Motor neuron (in vitro differentiated cells): ENCODE measurements at regions not wholly inside any gene's neighbourhood (a gene's known extent, or its start where the extent isn't known, plus 50 kb on each side); places are given as distances from the start of the nearest gene placed in this dataset.
"Not testable (repeated sequence)": the region's sequence is repeated elsewhere in the genome, so short reads cannot be mapped to it uniquely, and the experiment has no call there.

Experiments used
- ATAC-seq, 8 experiments: fragments of 200-7000 bp; cut with Tn5 transposase; replicated peaks in 6 of 8; 2 replicates each; pipeline ENCODE4 v1.8.0; 2021; ENCODE audit warnings: mild to moderate bottlenecking in 8 of 8, moderate library complexity in 8 of 8
- H3K27ac ChIP-seq, 2 donors: fragments of 250-450 bp; sonication (Bioruptor Pico); 2 replicates each; pipeline ENCODE4 v1.9.0; 2021; ENCODE audit warnings: antibody characterized with exemption in 2 of 2, mild to moderate bottlenecking in 2 of 2, moderate library complexity in 1 of 2
- H3K4me1 ChIP-seq, 2 donors: fragments of 250-450 bp; sonication (Bioruptor Pico); replicated peaks in 1 of 2; 2 replicates each; pipeline ENCODE4 v1.6.1; 2021; ENCODE audit warnings: antibody characterized with exemption in 2 of 2, mild to moderate bottlenecking in 2 of 2, moderate library complexity in 1 of 2
- H3K4me3 ChIP-seq, 5 donors: fragments of 250-450 bp; sonication (Bioruptor Pico); 2 replicates each; pipeline ENCODE4 v1.9.0; 2021; ENCODE audit warnings: antibody characterized with exemption in 5 of 5, mild to moderate bottlenecking in 5 of 5, moderate library complexity in 4 of 5
- whole genome bisulfite sequencing, 10 experiments: fragments of 450-650 bp; shearing (Covaris generic); methylation state at CpG; one replicate each; pipeline ENCODE4 v1.0.0; 2022; 5-methylcytosine and 5-hydroxymethylcytosine counted together
- in situ Hi-C, 9 experiments: fragments of 400-800 bp; cut with MboI; loops; one replicate each; pipeline ENCODE4 v1.15.0; 2021; ENCODE audit warnings: low sequenced_read_pairs in 9 of 9, low pct_unique_long_range_greater_than_20kb in 2 of 9; ENCODE audit not compliant: unreplicated experiment in 9 of 9

- in situ Hi-C loops, H3K4me1 ChIP-seq, ATAC-seq, H3K27ac ChIP-seq, H3K4me3 ChIP-seq: not testable (repeated sequence)
- WGBS, 10 experiments: no CpG with 5 or more reads among the region's 23 CpGs
These were observed 51.0 kb downstream of the NPIPB11 start for GRCh38 chr16:29355339-29356059.

- H3K27ac ChIP-seq, in situ Hi-C loops, H3K4me1 ChIP-seq, H3K4me3 ChIP-seq: not testable (repeated sequence)
- ATAC-seq: peak; percentile 50 to 95 (median 72)
- WGBS, 10 experiments: no CpG with 5 or more reads among the region's 5 CpGs
These were observed 52.1 kb downstream of the NPIPB11 start for GRCh38 chr16:29354449-29354848.

DNA sequence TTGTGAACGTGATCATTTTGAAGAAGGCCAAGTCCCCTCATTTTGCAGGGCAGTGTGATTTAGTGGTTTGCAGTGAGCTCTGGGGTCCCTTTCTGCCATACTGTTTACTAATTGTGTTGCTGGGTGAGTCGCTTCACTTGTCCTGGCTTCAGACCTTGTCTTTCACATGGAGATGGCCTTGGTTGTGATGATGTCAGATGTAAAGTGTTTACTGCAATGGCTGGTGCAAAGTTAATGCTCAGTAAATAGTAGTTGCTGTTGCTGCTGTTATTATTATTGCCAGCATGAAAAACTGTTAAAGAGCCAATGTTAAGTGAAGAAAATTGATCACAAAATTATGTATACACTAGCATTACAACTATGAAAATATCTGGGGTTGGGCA, 53.9 kb downstream of the NPIPB11 start:
- WGBS, 10 experiments: 80% methylated on average over 1 of the region's 2 CpGs; no CpG with 5 or more reads in 9 of the 10 experiments
- ATAC-seq, H3K4me1 ChIP-seq, in situ Hi-C loops, H3K27ac ChIP-seq, H3K4me3 ChIP-seq: not testable (repeated sequence)

DNA sequence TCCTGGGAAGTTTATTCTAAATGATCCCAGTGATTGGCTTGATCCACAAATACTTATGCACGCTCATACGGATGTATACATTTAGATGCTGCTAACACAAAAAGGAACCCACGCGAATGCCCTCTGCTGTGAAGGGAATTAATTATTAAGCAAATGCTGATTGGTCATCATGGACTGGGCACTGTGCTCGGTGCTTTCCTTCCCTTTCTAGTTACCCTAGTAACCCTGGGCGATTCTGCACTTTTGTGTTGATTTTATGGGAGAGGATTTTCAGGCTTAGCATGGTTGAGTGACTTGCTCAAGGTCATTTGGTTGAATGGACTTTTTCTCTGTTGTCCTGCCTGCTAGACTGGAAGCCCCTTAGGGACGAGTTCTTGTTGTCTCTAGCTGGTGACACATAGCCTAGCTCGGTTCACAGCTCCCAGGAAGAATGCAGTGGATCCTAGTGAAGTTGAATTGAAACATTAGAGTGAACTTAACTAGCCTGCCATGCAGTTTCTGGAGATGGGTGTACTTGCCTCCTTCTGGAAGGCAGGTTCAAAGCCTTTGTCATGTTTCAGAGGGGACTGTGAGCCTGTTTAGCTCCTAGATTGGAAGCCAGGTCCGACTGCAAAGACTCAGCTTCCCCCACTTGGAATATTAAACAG, 54.4 kb downstream of the NPIPB11 start:
- in situ Hi-C loops, H3K4me3 ChIP-seq, ATAC-seq, H3K27ac ChIP-seq, H3K4me1 ChIP-seq: not testable (repeated sequence)
- WGBS, 10 experiments: no CpG with 5 or more reads among the region's 9 CpGs

DNA sequence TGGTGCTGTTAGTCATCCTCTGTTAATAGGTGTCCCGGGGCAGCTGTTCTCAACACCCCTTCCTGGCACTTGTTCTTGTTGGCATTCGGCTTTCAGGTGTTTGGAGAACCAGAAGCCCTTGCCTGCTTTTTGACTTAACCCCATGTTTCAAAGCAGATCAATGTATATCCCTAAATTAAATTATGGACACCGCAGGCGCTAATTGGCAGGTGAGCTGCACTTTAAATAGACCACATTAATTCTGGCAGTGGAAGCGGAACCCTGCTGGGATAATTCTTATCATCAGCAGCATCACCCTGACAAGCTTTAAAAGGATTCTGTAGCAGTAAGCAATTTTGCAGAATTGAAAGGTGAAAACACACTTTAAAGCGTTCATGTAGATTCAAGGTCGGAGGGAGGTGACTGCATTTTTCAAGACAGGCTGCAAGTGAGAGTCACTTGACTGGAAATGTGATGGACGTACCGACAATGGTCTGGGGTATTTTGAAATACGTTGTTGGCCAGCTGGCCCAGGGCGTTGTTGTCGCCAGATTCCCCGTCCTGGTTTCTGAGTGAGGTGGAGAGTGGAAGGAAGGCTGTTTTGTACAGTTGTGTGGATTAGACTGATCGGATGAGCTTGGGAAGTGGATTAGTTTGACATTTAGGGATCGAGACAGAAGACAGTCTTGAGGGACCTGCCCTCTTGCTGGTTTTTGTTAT, 55.1 kb downstream of the NPIPB11 start:
- H3K4me1 ChIP-seq, H3K27ac ChIP-seq, in situ Hi-C loops, H3K4me3 ChIP-seq: not testable (repeated sequence)
- ATAC-seq: peak in 4 of 8 experiments; percentile 30 to 68 (median 52)
- 63 to 80% (median 77%) methylated on average over 1 to 3 of the region's 15 CpGs; no CpG with 5 or more reads in 6 of the 10 experiments for WGBS, 10 experiments

DNA sequence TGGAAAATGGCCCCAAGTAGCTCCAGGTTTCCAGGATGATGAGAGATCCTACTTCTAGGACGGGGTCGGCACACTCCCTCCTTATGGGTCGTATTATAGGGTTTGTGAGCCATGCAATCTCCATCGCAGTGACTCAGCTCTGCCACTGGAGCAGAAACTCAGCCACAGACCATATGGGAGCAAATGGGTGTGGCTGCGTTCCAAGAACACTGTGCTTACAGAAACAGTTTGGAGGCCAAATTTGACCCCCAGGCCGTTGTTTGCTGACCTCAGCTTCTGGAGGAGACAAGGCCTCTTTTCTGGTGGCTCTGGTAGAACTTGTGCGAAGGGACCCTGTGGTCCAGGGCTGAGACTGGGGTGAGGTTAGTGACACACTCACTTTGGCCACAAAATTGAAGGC, 56.5 kb downstream of the NPIPB11 start:
- WGBS, 10 experiments: 0 to 100% methylated on average over 1 to 3 of the region's 7 CpGs; no CpG with 5 or more reads in 8 of the 10 experiments
- peak in 3 of 8 experiments; percentile 85 to 95 (median 88) for ATAC-seq
- H3K4me1 ChIP-seq, in situ Hi-C loops, H3K4me3 ChIP-seq, H3K27ac ChIP-seq: not testable (repeated sequence)

DNA sequence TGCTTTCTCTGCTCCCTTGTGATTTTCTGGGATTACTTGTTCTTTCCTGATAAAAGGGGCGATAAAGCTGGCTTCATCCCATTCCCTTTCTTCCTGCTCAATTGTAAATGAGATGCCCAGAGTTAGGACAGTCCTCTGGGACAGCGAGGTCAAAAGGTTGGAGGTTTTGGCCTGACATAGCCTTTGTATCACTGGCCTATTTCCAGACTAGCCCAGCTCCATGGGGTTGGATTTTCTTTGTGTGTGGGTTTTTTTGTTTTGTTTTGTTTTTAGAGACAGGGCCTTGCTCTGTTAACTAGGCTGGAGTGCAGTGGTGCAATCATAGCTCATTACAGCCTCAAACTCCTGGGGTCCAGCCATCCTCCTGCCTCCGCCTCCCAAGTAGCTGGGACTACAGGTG, 57.8 kb downstream of the NPIPB11 start:
- WGBS, 10 experiments: no CpG with 5 or more reads among the region's 3 CpGs
- H3K27ac ChIP-seq, H3K4me3 ChIP-seq, in situ Hi-C loops, ATAC-seq, H3K4me1 ChIP-seq: not testable (repeated sequence)

DNA sequence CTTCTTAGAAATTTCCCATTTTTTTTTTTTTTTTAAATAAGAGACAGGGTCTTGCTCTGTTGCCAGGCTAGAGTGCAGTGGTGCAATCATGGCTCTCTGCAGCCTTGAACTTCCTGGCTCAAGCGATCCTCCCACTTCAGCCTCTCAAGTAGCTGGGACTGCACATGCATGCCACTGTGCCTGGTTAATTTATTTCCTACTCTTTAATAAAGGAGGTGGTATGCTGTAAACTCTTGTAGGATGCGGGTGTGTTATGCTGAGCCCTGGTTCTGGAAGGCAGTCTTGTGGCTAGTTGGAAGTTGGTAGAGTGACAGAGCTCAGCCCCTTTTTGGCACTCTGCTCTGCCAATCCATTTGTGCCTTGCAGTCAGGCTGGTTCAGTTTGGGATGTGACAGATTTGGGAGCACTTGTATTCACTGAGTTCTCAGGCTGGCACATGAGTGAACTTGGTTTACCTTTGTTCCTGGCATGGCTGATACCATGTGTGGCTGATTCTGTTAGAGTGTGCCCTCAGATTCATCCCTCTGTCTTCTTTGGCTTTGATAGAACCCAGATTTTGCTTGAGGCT, 58.3 kb downstream of the NPIPB11 start:
- H3K4me3 ChIP-seq, ATAC-seq, in situ Hi-C loops, H3K4me1 ChIP-seq, H3K27ac ChIP-seq: not testable (repeated sequence)
- WGBS, 10 experiments: no CpG with 5 or more reads among the region's 2 CpGs

DNA sequence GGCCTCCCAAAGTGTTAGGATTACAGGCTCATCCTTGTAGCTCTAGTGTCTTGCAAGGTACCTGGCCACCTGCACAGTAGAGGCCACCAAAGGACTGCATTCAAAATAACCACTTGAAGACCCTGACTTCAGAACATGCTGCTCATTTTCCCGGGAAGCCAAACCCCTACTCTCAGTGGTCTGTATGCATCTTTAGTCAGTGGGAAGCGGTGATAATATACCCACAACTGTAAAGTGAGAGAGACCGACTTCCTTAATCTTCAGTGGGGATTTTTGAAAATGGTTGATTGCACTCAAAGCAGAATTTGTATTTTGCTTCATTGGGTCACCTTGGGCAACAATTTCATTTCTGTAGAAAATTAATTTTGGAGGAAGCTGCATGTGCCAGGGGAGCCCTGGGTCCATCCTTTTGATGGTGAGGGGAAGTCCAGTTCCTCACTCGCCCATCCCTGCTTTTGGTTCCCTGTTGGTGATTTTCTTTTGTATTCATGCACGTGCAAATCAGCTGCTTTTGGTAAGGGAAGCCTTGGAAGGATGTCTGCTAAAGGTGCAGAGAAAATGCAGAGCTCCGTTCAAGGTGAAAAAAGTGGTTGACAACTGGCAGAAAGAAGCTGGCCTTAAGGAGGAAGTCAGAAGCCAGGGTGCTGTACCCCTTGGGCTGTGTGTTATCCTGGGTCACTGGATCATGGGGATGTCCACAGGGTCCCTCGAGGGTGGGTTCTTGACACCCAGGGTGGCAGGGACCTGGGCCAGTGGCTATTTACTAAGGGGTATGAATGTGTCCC, 59.5 kb downstream of the NPIPB11 start:
- H3K4me3 ChIP-seq, H3K27ac ChIP-seq, in situ Hi-C loops, H3K4me1 ChIP-seq, ATAC-seq: not testable (repeated sequence)
- 100% methylated on average over 1 of the region's 7 CpGs; no CpG with 5 or more reads in 9 of the 10 experiments for WGBS, 10 experiments

GRCh38 chr16:29346203-29346602, 60.3 kb downstream of the NPIPB11 start:
- WGBS, 10 experiments: no CpG with 5 or more reads among the region's 2 CpGs
- in situ Hi-C loops, ATAC-seq, H3K4me1 ChIP-seq, H3K27ac ChIP-seq, H3K4me3 ChIP-seq: not testable (repeated sequence)

GRCh38 chr16:29342937-29343336, 63.6 kb downstream of the NPIPB11 start:
- peak in 3 of 8 experiments; percentile 47 to 83 (median 72) for ATAC-seq

DNA sequence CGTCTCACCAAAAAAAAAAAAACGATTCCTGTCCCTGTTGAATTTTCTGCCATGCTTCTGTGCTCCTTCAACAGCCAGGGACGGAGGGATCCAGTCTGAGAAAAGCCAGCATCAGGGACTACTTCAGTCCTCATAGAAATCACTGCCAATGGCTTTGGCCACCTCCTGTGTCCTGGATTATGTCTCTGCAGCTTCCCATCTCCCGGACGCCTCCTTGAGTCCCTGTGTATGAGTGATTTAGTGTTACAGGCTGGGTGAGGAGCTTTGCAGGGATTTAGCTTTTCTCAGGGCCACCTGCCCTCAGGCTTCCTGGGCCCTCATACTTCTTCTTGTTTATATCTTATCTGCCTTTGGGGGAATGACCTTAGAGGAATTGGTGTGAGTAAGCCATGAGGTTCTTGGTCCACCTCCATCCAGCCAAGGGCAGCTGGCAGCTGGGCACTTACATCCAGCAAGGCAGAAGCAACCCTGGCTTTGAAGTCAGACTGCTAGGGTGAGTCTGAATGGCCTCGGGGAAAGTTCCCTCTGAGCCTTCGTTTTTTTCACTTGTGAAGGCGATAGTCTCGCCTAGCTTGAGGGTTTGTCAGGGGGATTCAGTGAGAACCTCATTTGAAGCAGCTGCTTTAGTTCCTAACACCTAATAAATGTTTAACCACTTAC, 65.6 kb downstream of the NPIPB11 start:
- H3K27ac ChIP-seq, in situ Hi-C loops, H3K4me3 ChIP-seq, H3K4me1 ChIP-seq: not testable (repeated sequence)
- peak in 1 of 8 experiments; percentile 44 for ATAC-seq
- 0% methylated on average over 1 of the region's 9 CpGs; no CpG with 5 or more reads in 9 of the 10 experiments for WGBS, 10 experiments

More at GRCh38 chr16:29342937-29343336, 63.6 kb downstream of the NPIPB11 start:
- WGBS, 10 experiments: 70% methylated on average over 2 of the region's 4 CpGs; no CpG with 5 or more reads in 9 of the 10 experiments
- H3K4me3 ChIP-seq, H3K4me1 ChIP-seq, in situ Hi-C loops, H3K27ac ChIP-seq: not testable (repeated sequence)
